Skin of body (tissue), 1 donor: ENCODE measurements at regions not wholly inside any gene's neighbourhood (a gene's known extent, or its start where the extent isn't known, plus 50 kb on each side); places are given as distances from the start of the nearest gene placed in this dataset.
A peak's percentile ranks its signal among the peaks of the same experiment; 100 is the strongest.
"Not testable (repeated sequence)": the region's sequence is repeated elsewhere in the genome, so short reads cannot be mapped to it uniquely, and the experiment has no call there.

Experiments used
- DNase-seq: peaks from one replicate; lab custom pipeline; 2025; lab: John Stamatoyannopoulos, UW

DNA sequence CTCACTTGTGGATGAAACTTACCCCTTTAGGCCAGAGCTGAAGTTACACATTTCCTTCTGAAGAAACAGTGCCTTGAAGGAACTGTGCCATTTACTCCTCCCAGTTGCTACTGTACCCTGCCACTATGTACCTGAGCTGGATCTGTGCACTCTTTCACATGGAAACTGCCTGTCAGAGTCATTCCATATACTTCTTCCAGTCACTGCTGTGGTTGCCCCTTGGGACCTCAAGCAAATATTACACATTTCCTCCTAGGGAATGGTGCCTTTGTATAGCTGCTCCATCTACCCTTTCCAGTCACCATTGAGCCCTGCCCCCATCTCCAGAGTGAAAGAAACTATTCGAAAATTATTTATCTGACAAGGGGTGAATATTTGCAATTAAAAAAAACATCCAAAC, 1328.3 kb downstream of the TECRL start:
- no peak for DNase-seq

DNA sequence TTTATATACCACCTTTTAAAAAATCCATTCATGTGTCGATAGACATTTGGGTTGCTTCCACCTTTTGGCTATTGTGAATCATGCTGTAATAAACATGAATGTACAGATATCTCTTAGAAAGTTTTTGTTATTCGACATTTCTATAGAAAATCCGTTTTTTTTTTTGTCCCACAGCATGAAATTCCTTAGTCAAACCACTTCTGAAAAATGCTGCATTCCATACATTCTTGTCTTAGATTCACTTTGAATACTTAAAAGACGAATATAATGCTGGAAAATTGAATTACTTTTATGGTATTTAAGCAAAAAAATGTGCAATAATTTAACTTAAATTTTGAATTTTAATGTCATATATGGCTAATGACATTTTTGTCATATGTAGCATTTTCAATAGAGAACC, 1345.5 kb downstream of the TECRL start:
- DNase-seq: no peak

DNA sequence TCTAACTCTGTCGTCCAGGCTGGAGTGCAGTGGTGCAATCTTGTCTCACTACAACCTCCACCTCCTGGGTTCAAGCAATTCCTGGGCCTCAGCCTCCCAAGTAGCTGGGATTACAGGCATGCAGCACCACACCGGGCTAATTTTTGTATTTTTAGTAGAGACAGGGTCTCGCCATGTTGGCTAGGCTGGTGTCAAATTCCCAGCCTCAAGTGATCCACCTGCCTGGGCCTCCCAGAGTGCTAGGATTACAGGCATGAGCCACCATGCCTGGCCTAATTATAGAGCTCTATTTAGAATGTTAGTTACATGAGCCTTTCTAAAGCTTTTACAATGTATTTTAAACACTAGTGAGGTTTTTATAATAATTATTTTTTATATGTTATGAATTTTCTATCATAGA, 1346.4 kb downstream of the TECRL start:
- not testable (repeated sequence) for DNase-seq

DNA sequence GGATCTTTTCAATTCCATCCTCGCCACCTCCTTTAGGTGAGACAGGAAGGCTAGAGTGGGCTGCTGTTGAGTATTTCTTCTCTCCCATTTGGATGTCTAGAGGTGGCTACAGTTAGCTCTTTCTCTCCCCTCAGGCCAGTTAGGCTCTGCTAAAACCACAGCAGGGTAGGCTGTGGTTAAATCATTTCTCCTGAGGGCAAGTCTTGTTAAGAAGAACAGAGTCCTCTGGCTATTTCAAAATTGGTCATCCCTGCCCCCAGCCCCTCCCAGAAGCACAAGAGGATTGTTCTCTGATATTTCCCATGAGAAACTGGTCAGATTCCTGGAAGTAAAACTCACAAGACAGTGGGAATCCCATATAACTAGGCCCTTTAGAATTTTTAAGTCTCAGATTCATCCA, 1359.5 kb downstream of the TECRL start:
- no peak for DNase-seq

DNA sequence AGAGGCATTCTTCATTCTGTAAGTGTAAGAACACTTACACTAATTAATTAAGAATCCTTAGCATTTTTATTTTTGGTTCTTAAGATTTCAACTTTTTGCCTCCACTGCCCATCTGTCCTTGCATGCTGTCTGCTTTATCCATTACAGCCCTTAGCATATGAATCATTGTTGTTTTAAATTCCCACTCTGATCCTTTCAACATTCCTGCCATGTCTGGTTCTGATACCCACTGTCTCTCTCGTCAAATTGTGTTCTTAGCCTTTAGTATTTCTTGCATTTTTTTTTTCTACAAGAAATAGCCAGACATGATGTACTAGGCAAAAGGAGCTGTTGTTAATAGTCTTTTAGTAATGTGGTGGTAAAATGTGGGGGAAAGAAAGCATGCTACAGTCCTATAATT, 1360.0 kb downstream of the TECRL start:
- no peak for DNase-seq

DNA sequence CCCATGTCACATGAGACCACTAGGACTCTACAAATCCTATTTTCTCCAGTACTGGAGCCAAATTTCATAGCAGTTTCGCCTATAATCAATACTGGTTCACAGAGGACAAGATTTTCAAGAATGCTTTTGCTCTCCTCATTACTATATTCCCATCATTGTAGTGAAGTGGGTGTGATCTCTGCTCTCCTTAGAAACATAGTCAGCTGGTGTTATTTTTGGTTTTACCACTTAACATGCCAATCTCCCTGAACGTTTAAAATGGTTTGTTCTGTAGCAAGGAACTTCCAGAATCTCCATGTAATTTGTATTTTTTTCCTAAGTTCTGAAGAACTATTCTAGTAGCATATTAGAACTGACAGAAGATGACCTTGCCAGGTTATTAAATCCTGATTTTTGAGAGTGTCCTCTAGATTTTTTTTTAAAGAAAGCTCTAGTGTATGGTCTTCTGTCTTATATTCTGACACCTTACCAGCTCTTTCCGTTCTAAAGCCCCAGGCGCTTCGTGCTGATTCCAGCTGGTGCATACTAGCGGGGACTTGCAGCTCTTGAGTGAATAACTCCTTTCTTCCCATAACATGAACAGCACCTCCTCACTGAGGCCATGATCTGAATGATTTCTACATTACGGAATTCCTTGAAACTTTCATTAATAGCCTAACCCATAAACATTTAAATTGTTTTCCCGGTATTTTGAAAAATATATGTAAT, 1372.9 kb downstream of the TECRL start:
- DNase-seq: peak; percentile 7

DNA sequence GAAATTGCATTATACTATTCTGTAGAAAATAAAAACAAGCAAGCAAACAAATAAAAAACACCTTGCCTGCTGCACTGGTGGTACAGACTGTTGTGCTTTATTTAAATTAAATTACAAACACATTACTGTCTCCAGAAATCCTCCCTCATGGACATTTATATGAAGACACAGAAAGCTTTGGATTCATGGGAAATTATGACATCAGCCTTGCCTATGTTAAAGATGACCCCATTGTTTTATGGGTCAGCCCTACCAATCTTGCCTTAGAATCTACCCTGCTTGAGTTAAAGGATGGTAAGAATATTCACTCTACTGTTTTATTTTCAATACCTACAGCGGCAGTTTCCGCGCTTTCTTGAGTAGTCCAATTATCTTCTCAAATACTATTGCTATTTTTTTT, 1379.9 kb downstream of the TECRL start:
- DNase-seq: no peak

DNA sequence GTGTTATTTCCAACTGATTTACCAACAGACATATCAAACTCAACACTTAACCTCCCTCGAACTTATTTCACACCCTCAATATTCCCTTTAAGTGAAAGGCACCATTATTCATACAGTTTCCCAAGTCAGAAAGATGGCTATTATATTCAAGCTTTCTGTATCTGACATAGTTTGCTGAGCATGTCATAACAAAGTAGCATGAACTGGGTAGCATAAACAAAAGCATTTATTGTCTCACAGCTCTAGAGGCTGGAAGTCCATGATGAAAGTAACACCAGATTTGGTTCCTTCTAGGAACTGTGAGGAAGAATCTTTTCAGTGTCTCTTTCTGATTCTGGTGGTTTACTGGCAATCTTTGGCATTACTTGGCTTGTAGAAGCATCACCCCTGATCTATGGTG, 1388.6 kb downstream of the TECRL start:
- no peak for DNase-seq

DNA sequence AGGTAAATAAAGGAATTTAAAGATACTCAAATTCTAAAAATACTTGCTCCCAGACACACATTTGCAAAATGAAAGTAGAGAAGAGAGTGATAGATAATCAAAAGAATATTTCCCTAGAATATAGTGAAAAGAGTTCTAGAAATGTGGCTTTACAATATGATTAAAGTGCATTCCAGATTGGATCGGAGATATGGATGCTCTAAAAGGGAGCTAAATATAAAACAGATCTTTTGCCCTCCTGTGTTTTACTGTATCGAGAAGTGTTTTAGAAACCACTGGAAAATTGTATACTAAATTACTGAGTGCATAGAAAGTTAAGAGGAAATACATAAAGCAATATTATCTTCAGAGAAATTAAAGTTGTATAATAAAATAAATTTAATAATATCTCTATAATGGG, 1392.0 kb downstream of the TECRL start:
- DNase-seq: no peak

DNA sequence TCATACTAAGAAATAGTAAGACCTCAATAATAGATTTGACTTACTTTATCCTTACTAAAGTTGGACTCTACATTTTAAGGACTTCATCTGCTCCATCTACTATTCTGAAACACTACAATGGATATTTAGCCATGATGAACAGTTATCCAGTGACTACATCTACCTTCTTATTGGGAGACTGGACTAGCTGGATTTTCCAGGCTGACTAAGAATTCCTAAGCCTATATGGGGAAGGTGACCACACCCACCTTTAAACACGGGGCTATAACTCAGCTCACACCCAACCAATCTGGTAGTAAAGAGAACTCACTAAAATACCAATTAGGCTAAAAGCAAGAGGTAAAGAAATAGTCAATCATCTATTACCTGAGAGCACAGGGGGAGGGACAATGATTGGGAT, 1438.4 kb downstream of the TECRL start:
- no peak for DNase-seq

DNA sequence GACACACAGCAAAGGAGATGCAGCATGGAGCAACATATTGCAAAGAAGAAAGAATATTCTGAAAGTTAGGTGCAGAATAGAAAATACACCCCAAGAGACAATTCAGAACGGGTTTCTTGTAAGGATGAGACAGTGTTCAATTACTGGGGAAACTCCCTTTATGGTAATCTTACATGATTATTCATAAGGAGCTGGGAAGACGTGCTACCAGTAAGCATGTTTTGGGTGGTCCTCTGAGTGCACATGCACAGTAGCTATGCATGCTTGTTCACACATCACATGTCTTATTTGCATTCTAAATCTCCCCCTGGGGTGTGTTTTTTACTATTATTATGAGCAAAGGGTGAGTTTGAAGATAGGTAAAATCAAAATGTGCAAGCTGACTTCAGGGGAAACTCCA, 1448.8 kb downstream of the TECRL start:
- no peak for DNase-seq

DNA sequence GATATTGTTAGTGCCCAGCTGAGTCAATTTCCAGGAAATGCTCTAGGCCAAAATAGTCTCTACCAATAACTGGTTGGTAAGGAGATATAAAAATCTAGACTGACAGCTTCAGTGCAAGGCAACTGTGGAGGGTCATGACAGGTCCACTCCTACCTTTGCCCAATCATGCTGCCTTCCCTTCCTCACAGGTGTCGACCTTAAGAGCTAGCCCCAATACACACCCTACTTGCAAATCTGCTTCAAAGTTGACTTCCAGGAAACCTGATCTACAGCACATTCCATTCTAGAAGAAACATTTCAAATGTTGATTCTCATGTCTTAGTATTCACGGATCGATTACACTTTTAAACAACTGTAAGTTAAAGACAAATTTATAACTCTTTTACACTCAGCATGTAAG, 1455.5 kb downstream of the TECRL start:
- DNase-seq: no peak

DNA sequence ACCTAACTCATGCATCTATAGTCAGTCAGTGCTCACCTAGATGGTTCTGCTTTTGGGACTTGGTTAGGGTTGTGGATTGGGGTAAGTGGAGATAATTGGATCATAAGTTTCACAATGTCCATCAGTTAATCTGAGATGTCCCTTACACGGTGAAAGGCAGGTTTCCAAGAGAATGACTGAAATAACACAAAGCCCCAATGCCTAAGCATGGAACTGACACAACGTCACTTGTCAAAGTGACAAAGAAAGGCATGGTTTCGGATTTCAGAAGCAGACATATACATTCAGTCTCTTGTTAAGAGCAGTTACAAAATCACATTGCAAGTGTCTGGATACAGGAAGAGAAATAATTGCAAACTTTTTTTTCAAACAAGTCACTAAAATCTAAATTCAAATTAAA, 1456.9 kb downstream of the TECRL start:
- DNase-seq: no peak

DNA sequence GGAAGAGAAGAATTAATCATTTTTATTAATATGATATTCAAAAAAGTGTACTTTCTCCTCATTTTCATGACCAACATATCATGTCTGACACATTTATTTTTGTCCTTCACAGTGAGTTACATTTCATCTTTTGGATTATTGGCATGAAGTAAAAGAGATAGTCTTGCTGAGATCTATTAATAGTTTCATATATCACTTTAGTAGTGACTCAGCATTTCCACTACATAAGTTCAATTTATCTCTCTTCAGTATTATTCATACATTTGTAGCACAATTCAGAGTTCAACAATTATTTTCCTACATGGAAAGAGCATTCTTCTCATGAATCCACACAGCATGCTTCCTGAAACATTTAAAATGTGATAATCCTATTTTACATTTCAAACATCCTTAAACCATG, 1461.1 kb downstream of the TECRL start:
- no peak for DNase-seq

DNA sequence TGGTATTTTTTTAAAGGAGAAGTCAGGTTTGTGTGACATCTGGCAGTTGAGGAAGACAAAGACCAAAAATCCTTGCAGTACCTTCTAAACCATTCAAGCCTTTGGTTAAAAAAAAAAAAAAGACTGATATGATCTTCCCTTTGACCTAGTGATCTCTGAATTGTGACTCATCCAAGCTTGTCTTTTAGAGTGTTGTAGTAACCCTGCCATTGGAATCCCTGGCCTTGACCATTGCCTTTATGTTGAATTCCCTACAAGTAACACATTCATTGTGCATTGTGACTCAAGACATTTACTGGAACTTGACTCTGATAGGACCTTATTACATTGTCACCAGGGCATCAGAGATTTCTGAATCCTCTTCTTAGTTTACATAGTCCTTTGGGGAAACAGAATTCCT, 1469.0 kb downstream of the TECRL start:
- DNase-seq: no peak

DNA sequence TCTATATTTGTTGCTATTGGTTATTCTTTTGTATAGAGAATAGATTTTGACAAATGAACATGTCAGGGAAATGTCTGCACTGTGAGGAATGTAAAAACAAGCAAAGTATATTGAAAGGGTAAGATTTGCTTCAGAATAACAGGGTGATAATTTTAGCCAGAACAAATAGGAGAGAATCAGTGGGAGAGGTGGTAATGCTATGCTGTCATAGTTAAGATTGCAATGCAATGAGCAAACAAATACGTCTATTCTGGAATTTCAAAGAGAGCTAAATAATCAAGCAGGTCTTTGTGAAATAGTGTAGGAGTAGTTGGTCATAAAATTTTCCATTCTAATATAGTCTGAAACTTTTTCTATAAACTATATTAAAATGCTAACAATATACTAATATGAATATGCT, 1478.4 kb downstream of the TECRL start:
- DNase-seq: no peak

DNA sequence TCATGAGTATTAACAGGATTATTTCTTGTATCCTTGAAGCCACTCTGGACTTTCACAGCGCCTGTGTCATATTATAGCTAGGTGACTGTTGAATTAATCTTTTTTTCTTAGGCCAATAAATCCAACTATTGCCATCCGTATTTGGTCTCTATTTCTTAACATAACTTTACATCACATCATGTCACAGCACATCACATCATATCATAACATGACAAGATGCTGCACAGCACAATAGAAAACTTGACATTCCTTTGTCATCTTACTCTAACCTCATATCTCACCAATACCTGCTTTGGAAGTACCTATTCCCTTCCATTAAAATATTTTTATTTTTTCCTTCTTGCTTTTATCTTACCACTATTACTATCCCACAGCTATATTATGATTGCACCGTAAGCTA, 1480.8 kb downstream of the TECRL start:
- DNase-seq: no peak

DNA sequence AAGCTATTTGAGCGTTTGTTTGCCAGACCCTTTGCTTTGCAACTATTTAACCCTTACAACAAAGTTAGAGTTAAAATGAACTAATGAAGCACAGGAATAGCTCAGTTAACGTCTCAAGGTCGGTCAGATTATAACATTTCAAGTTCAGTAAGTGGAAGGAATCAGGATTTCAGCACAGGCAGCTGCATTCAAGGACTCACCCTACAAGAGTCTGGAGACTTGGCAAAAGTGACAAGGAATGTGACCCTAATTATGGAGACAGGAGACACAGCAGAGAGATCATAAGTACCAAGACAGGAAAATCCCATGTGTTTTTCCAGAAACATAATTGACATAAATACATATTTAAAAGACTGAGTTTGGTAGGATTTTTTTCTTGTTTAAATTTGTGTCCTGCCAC, 1481.7 kb downstream of the TECRL start:
- no peak for DNase-seq

DNA sequence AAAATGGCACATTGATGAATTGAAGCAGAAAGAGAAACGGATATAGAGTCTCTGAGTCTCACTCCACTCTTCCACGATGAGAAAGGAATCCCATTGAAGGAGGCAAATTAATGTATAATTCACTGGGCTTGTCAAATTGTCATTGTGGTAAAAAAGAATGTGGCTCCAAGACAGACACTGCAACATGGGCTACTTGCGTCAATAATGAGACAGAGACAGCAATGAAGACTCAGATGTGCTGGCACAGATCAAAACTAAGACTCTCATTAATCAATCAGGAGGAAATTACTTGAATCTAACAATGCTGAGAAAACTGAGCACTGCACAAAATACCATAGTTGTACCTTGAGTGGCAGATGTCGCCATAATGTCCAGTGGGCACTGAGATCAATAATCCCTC, 1485.5 kb downstream of the TECRL start:
- DNase-seq: no peak

DNA sequence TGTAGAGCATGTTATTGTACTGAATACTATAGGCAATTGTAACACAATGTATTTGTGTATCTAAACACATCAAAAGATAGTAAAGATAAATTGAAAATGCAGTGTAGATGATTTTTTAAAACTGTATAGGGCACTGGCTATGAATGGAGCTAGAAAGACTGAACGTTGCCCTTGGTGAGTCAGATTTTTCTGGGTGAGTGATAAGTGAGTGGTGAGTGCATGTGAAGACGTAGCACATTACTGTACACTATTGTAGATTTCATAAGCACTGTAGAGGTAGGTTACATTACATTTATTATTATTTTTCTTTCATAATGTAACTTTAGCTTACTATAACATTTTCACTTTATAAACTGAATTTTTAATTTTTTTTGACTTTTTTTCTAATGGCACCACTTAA, 1491.6 kb downstream of the TECRL start:
- no peak for DNase-seq

DNA sequence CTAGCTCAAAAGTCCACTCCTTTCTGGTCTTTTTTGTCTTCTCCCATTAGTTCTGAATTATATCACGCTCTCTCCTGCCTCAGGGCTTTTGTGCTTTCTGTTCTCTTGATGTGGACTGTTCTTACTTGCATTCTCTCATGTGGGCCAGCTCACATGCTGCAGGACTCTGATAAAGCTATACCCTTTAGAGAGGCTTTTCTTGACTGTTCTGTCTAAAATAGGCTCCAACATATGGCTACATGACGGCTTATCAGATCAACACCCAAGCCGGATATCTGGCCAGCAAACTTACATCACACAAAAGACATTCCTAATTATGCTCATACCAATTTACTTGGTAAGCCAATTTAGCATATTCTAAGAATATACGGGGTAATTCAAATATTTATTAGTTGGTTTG, 1494.5 kb downstream of the TECRL start:
- DNase-seq: no peak

DNA sequence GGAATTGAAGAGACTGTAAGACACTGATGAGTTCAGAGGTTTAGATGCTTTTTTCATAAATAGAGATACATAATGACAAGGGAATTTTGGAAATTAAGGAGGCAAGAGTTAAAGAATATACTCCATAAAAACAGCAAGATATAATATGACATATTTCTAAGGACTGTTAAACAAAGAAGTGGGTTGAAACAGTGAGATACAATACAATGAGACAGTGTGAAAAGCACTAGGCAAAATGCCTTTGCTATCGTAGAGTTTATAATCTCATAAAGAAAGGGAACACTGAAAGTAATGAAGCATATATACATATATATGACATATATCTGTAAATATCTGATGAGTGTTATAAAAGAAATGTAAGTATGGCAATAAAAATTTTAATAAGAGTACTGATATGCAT, 1496.2 kb downstream of the TECRL start:
- DNase-seq: no peak

DNA sequence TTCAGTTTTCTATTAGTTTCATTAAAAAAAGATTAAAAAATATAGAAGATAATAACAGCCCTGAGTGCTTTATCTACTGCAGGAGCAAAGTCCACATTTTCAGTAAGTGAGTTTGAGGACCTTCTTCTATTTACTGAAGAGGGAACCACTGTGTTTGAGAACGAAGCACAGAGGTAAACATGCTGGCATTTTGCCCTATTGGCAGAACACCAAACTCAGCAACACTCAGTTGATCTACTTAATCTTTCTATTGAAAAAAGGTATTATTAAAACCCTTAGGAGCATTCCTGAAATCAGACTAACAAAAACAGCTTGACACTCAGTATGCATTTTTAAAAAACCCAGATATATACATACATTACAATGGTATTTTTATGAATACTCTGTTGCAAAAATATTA, 1496.7 kb downstream of the TECRL start:
- no peak for DNase-seq

DNA sequence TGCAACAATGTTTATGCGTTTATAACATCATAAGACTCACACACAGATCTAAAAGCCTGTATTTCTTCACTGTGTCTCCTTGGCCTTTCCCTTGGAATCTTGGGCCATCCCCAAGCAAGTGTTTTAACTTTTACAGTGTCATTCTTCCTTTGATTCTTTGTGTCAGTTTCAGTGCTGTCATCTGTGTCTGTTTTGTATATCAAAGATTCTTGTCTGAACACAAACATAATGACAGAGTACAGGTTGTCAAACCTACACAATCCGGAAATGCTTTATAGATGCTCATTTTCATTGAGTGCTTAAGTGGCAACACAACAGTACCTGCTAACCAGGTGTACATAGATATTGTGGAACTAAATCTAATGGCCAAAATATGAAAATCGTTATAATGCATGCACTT, 1500.0 kb downstream of the TECRL start:
- no peak for DNase-seq
